CMK (cell line): ENCODE measurements at regions not wholly inside any gene's neighbourhood (a gene's known extent, or its start where the extent isn't known, plus 50 kb on each side); places are given as distances from the start of the nearest gene placed in this dataset.

ENCODE experiments used
- DNase-seq: peaks from one replicate; pipeline ENCODE4 v3.0.0-alpha.2; 2010; ENCODE audit warnings: low read depth

- DNase-seq = no peak
Observed at GRCh38 chr2:134120733-134121630, 132.9 kb upstream of the MGAT5 start.

- no peak for DNase-seq
Observed at GRCh38 chr2:134122610-134123009, 131.3 kb upstream of the MGAT5 start.

DNA sequence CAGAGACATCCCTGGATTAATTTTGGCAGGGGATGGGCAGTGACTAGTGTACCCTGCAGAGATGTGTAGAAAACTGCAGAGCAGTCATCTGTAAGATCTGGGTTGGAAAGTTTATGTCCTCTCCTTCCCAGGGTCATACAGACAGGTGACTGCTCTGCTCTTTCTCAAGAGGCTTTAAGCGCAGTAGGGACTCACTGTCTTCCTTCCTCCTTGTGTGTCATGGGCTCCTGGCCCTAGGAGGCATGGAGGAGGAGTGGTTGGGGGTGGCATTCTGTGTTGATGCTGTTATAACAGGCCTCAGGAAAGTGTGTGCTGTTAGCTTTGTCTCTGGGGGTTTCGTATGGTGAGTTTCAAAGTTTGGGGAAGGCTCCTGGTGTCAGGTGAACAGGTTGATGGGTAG is 130.5 kb upstream of the MGAT5 start:
- no peak for DNase-seq

GRCh38 chr2:134124047-134124753 is 129.7 kb upstream of the MGAT5 start:
- no peak for DNase-seq

- DNase-seq = no peak
Observed at GRCh38 chr2:134127496-134127895, 126.4 kb upstream of the MGAT5 start.

DNA sequence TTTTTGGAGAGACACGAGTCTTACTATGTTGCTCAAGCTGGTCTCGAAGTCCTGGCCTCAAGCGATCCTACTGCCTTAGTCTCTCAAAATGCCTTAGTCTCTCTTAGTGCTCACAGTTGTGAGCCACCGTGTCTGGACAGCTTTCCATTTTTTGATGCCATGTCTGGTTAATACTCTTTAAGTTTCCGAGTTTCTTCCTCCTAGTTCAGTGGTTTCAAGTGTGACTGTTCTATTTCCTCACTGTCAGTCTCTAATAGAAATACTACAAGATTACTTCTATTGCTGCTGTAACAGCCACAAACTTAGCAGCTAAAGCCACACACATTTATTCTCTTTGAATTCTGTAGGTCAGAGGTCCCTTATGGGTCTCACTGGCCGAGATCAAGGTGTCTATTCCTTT is 125.1 kb upstream of the MGAT5 start:
- no peak for DNase-seq

DNA sequence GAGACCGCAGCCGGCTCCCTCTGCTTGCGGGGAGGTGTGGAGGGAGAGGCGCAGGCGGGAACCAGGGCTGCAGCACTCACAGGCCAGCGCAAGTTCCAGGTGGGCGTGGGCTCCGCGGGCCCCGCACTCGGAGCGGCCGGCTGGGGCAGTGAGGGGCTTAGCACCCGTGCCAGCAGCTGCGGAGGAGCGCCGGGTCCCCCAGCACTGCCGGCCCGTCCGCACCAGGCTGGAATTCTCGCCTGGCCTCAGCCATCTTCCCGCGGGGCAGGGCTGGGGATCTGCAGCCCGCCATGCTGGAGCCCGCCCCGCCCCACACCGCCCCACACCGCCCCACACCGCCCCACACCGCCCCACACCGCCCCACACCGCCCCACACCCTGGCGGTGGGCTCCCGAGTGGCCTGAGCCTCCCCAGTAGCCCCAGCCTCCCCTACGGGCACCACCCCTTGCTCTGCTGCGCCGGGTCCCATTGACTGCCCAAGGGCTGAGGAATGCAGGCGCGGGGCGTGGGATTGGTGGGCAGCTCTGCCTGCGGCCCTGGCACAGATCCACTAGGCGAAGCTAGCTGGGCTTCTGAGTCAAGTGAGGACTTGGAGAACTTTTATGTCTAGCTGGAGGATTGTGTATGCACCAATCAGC is 123.9 kb upstream of the MGAT5 start:
- no peak for DNase-seq

GRCh38 chr2:134131681-134132489 is 122.0 kb upstream of the MGAT5 start:
- DNase-seq = no peak

DNA sequence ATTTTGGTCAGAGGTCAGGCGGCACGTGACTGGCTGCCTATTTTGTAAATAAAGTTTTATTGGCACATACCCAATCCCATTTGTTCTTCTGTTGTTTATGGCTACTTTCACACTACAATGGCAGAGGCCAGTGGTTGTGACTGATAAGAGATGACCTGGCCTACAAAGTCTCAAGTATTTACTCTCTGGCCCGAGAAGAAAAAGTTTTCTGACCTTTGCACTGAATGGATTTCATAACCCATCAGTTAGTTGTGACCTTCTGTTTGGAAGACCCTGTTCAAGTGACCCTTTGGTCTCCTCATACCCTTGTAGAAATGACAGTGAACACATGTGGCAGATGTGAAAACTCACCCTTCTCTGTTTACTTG is 121.4 kb upstream of the MGAT5 start:
- DNase-seq = no peak

GRCh38 chr2:134133622-134134312 is 120.1 kb upstream of the MGAT5 start:
- no peak for DNase-seq

DNA sequence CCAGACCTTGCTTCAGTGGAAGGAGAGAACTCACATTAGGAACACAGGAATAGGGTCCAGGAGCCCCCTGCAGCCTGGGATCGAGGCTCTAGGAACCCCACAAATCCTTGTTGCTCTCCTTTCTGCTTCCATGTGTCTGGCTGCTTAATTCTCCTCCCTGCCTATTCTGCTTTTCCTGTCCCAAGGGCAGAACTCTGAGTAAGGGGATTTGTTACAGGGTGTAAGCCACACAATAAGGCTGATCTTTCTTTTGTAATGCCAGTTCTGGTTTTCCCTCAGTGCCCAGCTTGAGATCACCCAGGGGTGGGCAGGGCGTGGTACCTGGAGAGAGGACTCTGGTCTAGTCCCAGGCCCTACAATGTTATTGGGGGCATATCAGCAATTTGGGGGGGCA is 119.6 kb upstream of the MGAT5 start:
- no peak for DNase-seq

DNA sequence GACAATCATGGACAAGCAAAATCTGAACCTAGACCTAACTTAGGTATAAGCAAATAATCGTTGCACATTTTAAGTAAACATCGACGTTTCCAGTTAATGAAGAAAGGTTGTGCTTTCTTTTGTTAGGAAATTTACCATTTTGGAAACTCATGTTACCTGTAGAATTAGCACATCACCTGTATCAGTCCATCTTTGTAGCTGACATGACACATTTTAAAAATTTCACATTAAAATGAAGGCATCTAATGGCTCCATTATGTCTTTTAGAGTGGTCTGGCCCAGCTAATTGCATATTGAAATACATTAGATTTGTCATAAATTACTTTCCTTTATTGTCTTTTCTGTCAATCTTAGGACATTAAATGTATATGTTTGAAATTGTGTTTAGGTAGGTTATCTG is 119.0 kb upstream of the MGAT5 start:
- no peak for DNase-seq

- no peak for DNase-seq
Observed at GRCh38 chr2:134135793-134136192, 118.1 kb upstream of the MGAT5 start.

- DNase-seq = no peak
Observed at GRCh38 chr2:134136731-134137130, 117.1 kb upstream of the MGAT5 start.

DNA sequence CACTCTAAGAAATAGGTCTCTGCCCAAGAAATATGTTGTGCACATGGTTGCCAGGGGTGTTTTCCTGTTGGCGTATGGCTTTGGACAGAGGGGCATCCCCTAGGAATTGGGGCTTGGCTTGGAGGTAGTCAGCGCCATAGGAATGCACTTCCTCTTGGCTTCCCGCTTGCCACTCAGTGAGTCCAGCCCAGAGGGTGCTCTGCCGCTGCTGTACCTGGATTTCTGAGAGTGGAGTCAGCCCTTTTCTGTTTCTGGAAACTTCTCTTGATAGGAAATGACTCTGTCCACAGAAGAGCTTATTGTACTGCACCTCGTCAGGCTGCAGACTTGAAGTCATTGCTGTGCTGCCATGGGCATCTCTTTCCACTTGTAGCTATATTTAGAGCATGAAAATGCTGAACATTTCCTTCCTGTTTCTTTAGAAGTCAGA is 116.7 kb upstream of the MGAT5 start:
- DNase-seq = no peak

DNA sequence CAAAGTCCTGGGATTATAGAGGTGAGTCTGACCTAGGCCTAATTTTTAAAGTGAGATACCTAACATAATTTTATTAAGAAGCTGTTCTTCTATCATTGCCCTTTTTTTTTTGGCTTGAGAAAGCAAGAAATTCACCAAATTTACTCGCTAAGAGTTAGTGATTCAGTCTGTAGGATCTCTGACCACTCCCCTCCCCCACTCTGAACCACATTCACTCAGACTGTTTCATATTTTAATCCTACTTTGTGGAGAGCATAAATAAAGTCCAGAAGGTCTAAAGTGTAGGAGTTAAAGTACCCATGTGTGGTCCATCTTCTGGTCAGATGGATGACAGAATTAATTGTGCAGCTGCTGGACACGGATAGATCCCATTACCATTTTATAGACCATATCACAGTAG is 115.8 kb upstream of the MGAT5 start:
- no peak for DNase-seq

DNA sequence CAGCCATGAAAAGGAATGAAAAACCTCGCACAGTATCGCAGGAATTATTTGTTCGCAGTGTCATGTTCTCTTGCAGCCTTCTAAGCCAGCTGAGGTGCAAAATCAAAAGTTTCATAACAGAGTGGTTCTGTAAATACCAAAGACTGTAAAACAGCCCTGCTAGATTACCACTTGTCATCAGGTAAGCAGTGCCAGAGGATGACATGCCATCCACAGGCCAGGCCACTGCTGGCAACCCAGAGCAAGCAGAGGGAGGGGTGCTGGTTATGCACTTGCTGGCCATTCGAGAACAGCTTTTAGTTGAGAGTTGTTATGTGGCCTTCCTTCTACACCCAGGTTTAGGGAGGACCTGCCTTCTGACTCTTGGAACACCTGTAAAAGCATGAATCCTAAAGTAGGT is 114.3 kb upstream of the MGAT5 start:
- no peak for DNase-seq

- DNase-seq = no peak
Observed at GRCh38 chr2:134140251-134140661, 113.6 kb upstream of the MGAT5 start.

DNA sequence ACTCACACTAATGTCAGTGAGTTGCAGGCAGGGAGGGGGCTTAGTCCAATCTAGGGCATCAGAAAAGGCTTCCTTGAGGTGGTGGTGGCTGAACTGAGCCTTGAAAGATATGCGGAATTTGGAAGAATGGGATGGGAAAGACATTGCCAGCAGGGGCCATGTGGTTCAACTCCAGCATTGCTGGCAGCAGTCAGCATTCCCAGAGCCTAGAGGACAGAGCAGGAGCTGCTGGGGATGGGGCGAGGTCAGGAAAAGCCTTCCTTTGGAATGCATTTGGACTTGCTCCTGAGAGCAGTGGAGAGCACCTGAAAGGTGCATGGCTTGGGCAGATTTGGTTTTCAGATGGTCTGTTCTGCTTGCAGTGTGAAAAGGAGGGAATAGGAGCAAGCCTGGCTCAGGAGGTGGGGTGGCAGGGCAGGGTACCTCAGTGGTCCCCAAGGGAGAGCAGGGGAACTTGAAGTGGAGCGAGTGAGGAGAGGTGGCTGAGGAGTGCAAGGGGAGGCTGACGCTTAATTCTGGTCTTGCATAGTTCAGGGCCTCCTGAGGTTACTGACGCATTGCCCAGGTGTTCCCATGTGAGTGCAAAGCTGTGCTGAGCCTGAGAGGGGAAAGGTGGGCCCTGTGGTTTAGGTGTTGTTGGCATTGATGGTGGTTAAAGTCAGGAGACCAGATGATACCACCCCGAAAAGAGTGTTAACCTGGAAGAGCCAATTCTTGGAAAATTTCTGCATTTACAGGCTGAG is 112.1 kb upstream of the MGAT5 start:
- DNase-seq = no peak

- no peak for DNase-seq
Observed at GRCh38 chr2:134142341-134142738, 111.5 kb upstream of the MGAT5 start.

DNA sequence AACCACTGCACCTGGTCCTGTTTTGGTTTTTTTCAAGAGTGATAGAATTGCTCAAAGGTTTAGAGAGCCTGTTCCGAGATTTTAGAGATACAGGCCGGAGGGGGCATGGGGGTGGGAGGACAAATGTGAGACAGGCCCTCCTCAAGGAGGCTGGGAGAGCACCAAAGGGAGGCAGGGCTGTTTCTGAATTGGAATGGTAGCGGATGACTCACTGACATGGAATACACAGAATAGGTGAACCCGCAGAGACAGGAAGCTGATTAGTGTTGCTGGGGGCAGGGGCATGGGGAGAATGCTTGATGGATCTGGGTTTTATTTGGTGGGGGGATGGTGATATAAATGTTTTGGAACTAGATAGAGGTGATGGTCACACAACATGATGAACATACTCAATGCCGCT is 111.0 kb upstream of the MGAT5 start:
- DNase-seq = no peak
